GM23338 (cell line): ENCODE measurements at regions not wholly inside any gene's neighbourhood (a gene's known extent, or its start where the extent isn't known, plus 50 kb on each side); places are given as distances from the start of the nearest gene placed in this dataset.

Experiments
- ATAC-seq: fragments of 200-7000 bp; cut with Tn5 transposase; 3 replicates; pipeline ENCODE4 v1.9.1; 2020
- DNase-seq: peaks from one replicate; pipeline ENCODE4 v3.0.0-alpha.2; 2015; ENCODE audit warnings: low spot score
- H2AFZ ChIP-seq: fragments of 200-600 bp; sonication (generic); 2 replicates; pipeline ENCODE4 v1.8.0; 2016; ENCODE audit warnings: antibody characterized with exemption, mild to moderate bottlenecking, moderate library complexity
- H3F3A ChIP-seq: fragments of 200-600 bp; sonication (generic); replicated peaks from 2 replicates; pipeline ENCODE4 v1.8.0; 2017; ENCODE audit warnings: antibody characterized with exemption, mixed run types, low read depth
- H3K27ac ChIP-seq: fragments of 200-600 bp; sonication (generic); 2 replicates; pipeline ENCODE4 v1.6.1; 2016; ENCODE audit warnings: low read depth
- H3K27me3 ChIP-seq: fragments of 200-600 bp; sonication (generic); 2 replicates; pipeline ENCODE4 v1.8.0; 2016; ENCODE audit warnings: mild to moderate bottlenecking, mixed run types, moderate library complexity; ENCODE audit not compliant: insufficient read depth
- H3K36me3 ChIP-seq: fragments of 200-600 bp; sonication (generic); 2 replicates; pipeline ENCODE4 v1.8.0; 2016; ENCODE audit warnings: mild to moderate bottlenecking; ENCODE audit not compliant: insufficient read depth
- H3K4me1 ChIP-seq: fragments of 200-600 bp; sonication (generic); 2 replicates; pipeline ENCODE4 v1.8.0; 2016; ENCODE audit warnings: mild to moderate bottlenecking, moderate library complexity; ENCODE audit not compliant: insufficient read depth
- H3K4me2 ChIP-seq: fragments of 200-600 bp; sonication (generic); 2 replicates; pipeline ENCODE4 v1.7.1; 2017; ENCODE audit warnings: mixed run types
- H3K4me3 ChIP-seq: fragments of 200-600 bp; sonication (generic); 2 replicates; pipeline ENCODE4 v1.6.1; 2016; ENCODE audit warnings: mixed run types
- H3K79me2 ChIP-seq: fragments of 200-600 bp; sonication (generic); replicated peaks from 2 replicates; pipeline ENCODE4 v1.8.0; 2017; ENCODE audit warnings: mild to moderate bottlenecking; ENCODE audit not compliant: insufficient read depth
- H3K9me2 ChIP-seq: fragments of 200-600 bp; sonication (generic); 2 replicates; pipeline ENCODE4 v1.8.0; 2017; ENCODE audit not compliant: insufficient read depth
- H4K20me1 ChIP-seq: fragments of 200-600 bp; sonication (generic); replicated peaks from 2 replicates; pipeline ENCODE4 v1.8.0; 2017; ENCODE audit warnings: mild to moderate bottlenecking; ENCODE audit not compliant: insufficient read depth
- H3K27ac Mint-ChIP-seq: 2 replicates; pipeline ENCODE4 v1.8.0; 2020; ENCODE audit warnings: inconsistent platforms, mild to moderate bottlenecking, moderate library complexity, mixed read lengths
- H3K27me3 Mint-ChIP-seq: 3 replicates; pipeline ENCODE4 v1.8.0; 2022; ENCODE audit warnings: low read depth, mild to moderate bottlenecking, moderate library complexity, mixed read lengths, inconsistent platforms; ENCODE audit not compliant: insufficient read depth, poor library complexity
- H3K36me3 Mint-ChIP-seq: 3 replicates; pipeline ENCODE4 v1.8.0; 2021; ENCODE audit warnings: low read depth, mild to moderate bottlenecking, inconsistent platforms, moderate library complexity, mixed read lengths
- H3K4me1 Mint-ChIP-seq: 3 replicates; pipeline ENCODE4 v1.8.0; 2020; ENCODE audit warnings: mild to moderate bottlenecking, inconsistent platforms, mixed read lengths
- H3K4me3 Mint-ChIP-seq: 3 replicates; pipeline ENCODE4 v1.8.0; 2021; ENCODE audit warnings: moderate library complexity, mild to moderate bottlenecking, inconsistent platforms, mixed read lengths
- H3K9me3 Mint-ChIP-seq: 3 replicates; pipeline ENCODE4 v1.8.0; 2020; ENCODE audit warnings: moderate library complexity, mild to moderate bottlenecking, inconsistent platforms, mixed read lengths
- CREB1 ChIP-seq: fragments of 250-450 bp; sonication (Bioruptor Pico); IDR thresholded peaks from 2 replicates; pipeline ENCODE4 v1.5.0; 2020; ENCODE audit warnings: low read depth, mild to moderate bottlenecking, moderate library complexity
- CTCF ChIP-seq, 2 experiments: fragments of 200-600 bp in 1 of 2; sonication (generic) in 1 of 2; conservative IDR thresholded peaks; 2 replicates each; pipeline versions ENCODE4 v1.5.1 to v1.6.1; 2016 to 2017; ENCODE audit warnings: antibody characterized with exemption in 2 of 2, low read depth in 2 of 2, mild to moderate bottlenecking in 2 of 2, moderate library complexity in 1 of 2
- ETS1 ChIP-seq: IDR thresholded peaks from 2 replicates; pipeline ENCODE4 v1.6.1; 2016; ENCODE audit warnings: antibody characterized with exemption
- EZH2 ChIP-seq: fragments of 200-600 bp; sonication (generic); IDR thresholded peaks from one replicate; pipeline ENCODE4 v1.8.0; 2017; ENCODE audit warnings: antibody characterized with exemption, mild to moderate bottlenecking, low read depth; ENCODE audit not compliant: unreplicated experiment
- EZH2phosphoT487 ChIP-seq: fragments of 200-600 bp; sonication (generic); IDR thresholded peaks from one replicate; pipeline ENCODE4 v1.8.1; 2018; ENCODE audit warnings: antibody characterized with exemption; ENCODE audit not compliant: unreplicated experiment
- JUNB ChIP-seq: IDR thresholded peaks from one replicate; pipeline ENCODE4 v1.6.1; 2016; ENCODE audit warnings: antibody characterized with exemption; ENCODE audit not compliant: unreplicated experiment
- NANOG ChIP-seq: IDR thresholded peaks from 2 replicates; pipeline ENCODE4 v1.6.1; 2016; ENCODE audit warnings: antibody characterized with exemption, borderline replicate concordance
- POLR2AphosphoS5 ChIP-seq: IDR thresholded peaks from 2 replicates; pipeline ENCODE4 v1.6.1; 2016; ENCODE audit warnings: antibody characterized with exemption, low read depth
- REST ChIP-seq: IDR thresholded peaks from one replicate; pipeline ENCODE4 v1.6.1; 2018; ENCODE audit warnings: antibody characterized with exemption; ENCODE audit not compliant: unreplicated experiment
- STAT1 ChIP-seq: IDR thresholded peaks from one replicate; pipeline ENCODE4 v1.6.1; 2016; ENCODE audit warnings: antibody characterized with exemption; ENCODE audit not compliant: unreplicated experiment
- ZNF114 ChIP-seq: fragments of 250-450 bp; sonication (Bioruptor Pico); IDR thresholded peaks from 2 replicates; pipeline ENCODE4 v1.5.0; 2020; ENCODE audit warnings: mild to moderate bottlenecking, moderate library complexity
- ZNF331 ChIP-seq: fragments of 250-450 bp; sonication (Bioruptor Pico); IDR thresholded peaks from 2 replicates; pipeline ENCODE4 v1.5.0; 2020; ENCODE audit warnings: low read depth, mild to moderate bottlenecking, moderate library complexity
- ZNF462 ChIP-seq: fragments of 250-450 bp; sonication (Bioruptor Pico); IDR thresholded peaks from 2 replicates; pipeline ENCODE4 v1.5.0; 2020; ENCODE audit warnings: mild to moderate bottlenecking, moderate library complexity

GRCh38 chr6:104506429-104506828, 353.3 kb downstream of the HACE1 start:
- no peaks in the 10 kb centered on the region for H3K4me1 Mint-ChIP-seq
- no peaks in the 10 kb centered on the region for H3K27me3 Mint-ChIP-seq
- no peaks in the 10 kb centered on the region for H3K4me1 ChIP-seq
- no peak overlapping the region for H3K27ac Mint-ChIP-seq
- no peak overlapping the region for H3K4me3 Mint-ChIP-seq
- H3F3A ChIP-seq = no peaks in the 10 kb centered on the region
- TF ChIP-seq EZH2phosphoT487 = no peak
- TF ChIP-seq EZH2 = no peak
- TF ChIP-seq ZNF331 (CRISPR knock-in tag) = no peak
- no peak for TF ChIP-seq ZNF114 (CRISPR knock-in tag)
- TF ChIP-seq JUNB = no peak
- TF ChIP-seq REST = no peak
- no peak for TF ChIP-seq NANOG
- no peak for TF ChIP-seq ETS1
- TF ChIP-seq CREB1 (CRISPR knock-in tag) = no peak
- no peak for TF ChIP-seq CTCF (conservative IDR thresholded peaks at IDR 0.05; ENCODE audit: low read depth in 2 of 2)
- no peak for TF ChIP-seq ZNF462 (CRISPR knock-in tag)
- TF ChIP-seq STAT1 = no peak
- no peak for TF ChIP-seq POLR2AphosphoS5
- H3K36me3 Mint-ChIP-seq = no peaks in the 10 kb centered on the region
- no peaks in the 10 kb centered on the region for H3K9me3 Mint-ChIP-seq
- no peaks in the 10 kb centered on the region for H3K27me3 ChIP-seq
- H3K36me3 ChIP-seq = no peaks in the 10 kb centered on the region
- H3K4me3 ChIP-seq = no peak overlapping the region
- no peaks in the 10 kb centered on the region for H4K20me1 ChIP-seq
- no peak overlapping the region for H3K4me2 ChIP-seq
- no peak overlapping the region for H2AFZ ChIP-seq
- DNase-seq (no peak), ATAC-seq (no peak)
- no peaks in the 10 kb centered on the region for H3K79me2 ChIP-seq
- no peaks in the 10 kb centered on the region for H3K9me2 ChIP-seq
- H3K27ac ChIP-seq = no peak overlapping the region
